ENCODE measurements at regions not wholly inside any gene's neighbourhood (a gene's known extent, or its start where the extent isn't known, plus 50 kb on each side); places are given as distances from the start of the nearest gene placed in this dataset.

- no peak for DNase-seq
- CTCF ChIA-PET, result no interaction called here
Observed at GRCh38 chr3:22245811-22246583, 495.0 kb upstream of the ZNF385D start.

GRCh38 chr3:22249658-22250057, 498.6 kb upstream of the ZNF385D start:
- H3K4me3 Mint-ChIP-seq, result no peak overlapping the region
- no peak overlapping the region for H3K27ac Mint-ChIP-seq
- CTCF ChIA-PET, result no interaction called here
- ATAC-seq (no peak), DNase-seq (no peak)
- no peaks in the 10 kb centered on the region for H3K4me1 Mint-ChIP-seq
- H3K36me3 Mint-ChIP-seq, result no peaks in the 10 kb centered on the region
- no peaks in the 10 kb centered on the region for H3K27me3 Mint-ChIP-seq
- peaks cover 4% of the 10 kb centered on the region for H3K9me3 Mint-ChIP-seq (ENCODE audit: low read depth)

More at GRCh38 chr3:22245811-22246583, 495.0 kb upstream of the ZNF385D start:
- no peaks in the 10 kb centered on the region for H3K4me1 Mint-ChIP-seq
- peaks cover 7% of the 10 kb centered on the region for H3K9me3 Mint-ChIP-seq (ENCODE audit: low read depth)
- no peaks in the 10 kb centered on the region for H3K27me3 Mint-ChIP-seq
- no peak for ATAC-seq
- no peak overlapping the region for H3K27ac Mint-ChIP-seq
- no peak overlapping the region for H3K4me3 Mint-ChIP-seq
- no peaks in the 10 kb centered on the region for H3K36me3 Mint-ChIP-seq

GRCh38 chr3:22257252-22257651, 506.2 kb upstream of the ZNF385D start:
- H3K27ac Mint-ChIP-seq, result no peak overlapping the region
- no peaks in the 10 kb centered on the region for H3K36me3 Mint-ChIP-seq
- ATAC-seq (no peak), DNase-seq (no peak)
- peaks cover 4% of the 10 kb centered on the region for H3K9me3 Mint-ChIP-seq (ENCODE audit: low read depth)
- CTCF ChIA-PET, result no interaction called here
- H3K4me1 Mint-ChIP-seq, result no peaks in the 10 kb centered on the region
- H3K27me3 Mint-ChIP-seq, result no peaks in the 10 kb centered on the region
- no peak overlapping the region for H3K4me3 Mint-ChIP-seq

- Mint-ChIP-seq H3K9me3 (ENCODE audit: low read depth) (peaks cover 2% of the 10 kb centered on the region), H3K4me3 (no peak overlapping the region), H3K27me3 (no peaks in the 10 kb centered on the region), H3K36me3 (no peaks in the 10 kb centered on the region), H3K27ac (no peak overlapping the region), H3K4me1 (no peaks in the 10 kb centered on the region)
- CTCF ChIA-PET, result no interaction called here
- ATAC-seq (no peak), DNase-seq (no peak)
Observed at GRCh38 chr3:22262386-22262785, 511.4 kb upstream of the ZNF385D start.

- H3K36me3 Mint-ChIP-seq, result no peaks in the 10 kb centered on the region
- CTCF ChIA-PET, result no interaction called here
- H3K4me3 Mint-ChIP-seq, result no peak overlapping the region
- H3K9me3 Mint-ChIP-seq (ENCODE audit: low read depth), result peaks cover 2% of the 10 kb centered on the region
- H3K27ac Mint-ChIP-seq, result no peak overlapping the region
- H3K4me1 Mint-ChIP-seq, result no peaks in the 10 kb centered on the region
- no peaks in the 10 kb centered on the region for H3K27me3 Mint-ChIP-seq
- DNase-seq (no peak), ATAC-seq (no peak)
Observed at GRCh38 chr3:22263042-22263441, 512.0 kb upstream of the ZNF385D start.

GRCh38 chr3:22265403-22265802, 514.4 kb upstream of the ZNF385D start:
- Mint-ChIP-seq H3K36me3 (no peaks in the 10 kb centered on the region), H3K4me1 (no peaks in the 10 kb centered on the region), H3K4me3 (no peak overlapping the region), H3K9me3 (ENCODE audit: low read depth) (peaks cover 2% of the 10 kb centered on the region), H3K27me3 (no peaks in the 10 kb centered on the region), H3K27ac (no peak overlapping the region)
- ATAC-seq, result no peak
- no peak for DNase-seq
- CTCF ChIA-PET, result no interaction called here

- Mint-ChIP-seq H3K4me1 (no peaks in the 10 kb centered on the region), H3K36me3 (no peaks in the 10 kb centered on the region), H3K9me3 (ENCODE audit: low read depth) (peaks cover 6% of the 10 kb centered on the region), H3K27me3 (no peaks in the 10 kb centered on the region), H3K27ac (no peak overlapping the region), H3K4me3 (no peak overlapping the region)
- no peak for ATAC-seq
- CTCF ChIA-PET, result no interaction called here
- no peak for DNase-seq
Observed at GRCh38 chr3:22269831-22270230, 518.8 kb upstream of the ZNF385D start.

GRCh38 chr3:22276351-22276750, 525.3 kb upstream of the ZNF385D start:
- H3K9me3 Mint-ChIP-seq (ENCODE audit: low read depth), result peaks cover 5% of the 10 kb centered on the region
- H3K36me3 Mint-ChIP-seq, result no peaks in the 10 kb centered on the region
- H3K4me1 Mint-ChIP-seq, result no peaks in the 10 kb centered on the region
- H3K27me3 Mint-ChIP-seq, result no peaks in the 10 kb centered on the region
- CTCF ChIA-PET, result no interaction called here
- DNase-seq (no peak), ATAC-seq (no peak)
- H3K27ac Mint-ChIP-seq, result no peak overlapping the region
- H3K4me3 Mint-ChIP-seq, result no peak overlapping the region

- Mint-ChIP-seq H3K4me3 (no peak overlapping the region), H3K4me1 (no peaks in the 10 kb centered on the region), H3K36me3 (no peaks in the 10 kb centered on the region), H3K9me3 (ENCODE audit: low read depth) (peaks cover 10% of the 10 kb centered on the region), H3K27ac (no peak overlapping the region), H3K27me3 (no peaks in the 10 kb centered on the region)
- DNase-seq (no peak), ATAC-seq (no peak)
- CTCF ChIA-PET, result no interaction called here
Observed at GRCh38 chr3:22284559-22284958, 533.5 kb upstream of the ZNF385D start.

- DNase-seq, result no peak
- H3K36me3 Mint-ChIP-seq, result no peaks in the 10 kb centered on the region
- no peak overlapping the region for H3K27ac Mint-ChIP-seq
- H3K9me3 Mint-ChIP-seq (ENCODE audit: low read depth), result peaks cover 10% of the 10 kb centered on the region
- no peaks in the 10 kb centered on the region for H3K27me3 Mint-ChIP-seq
- CTCF ChIA-PET, result no interaction called here
- no peak for ATAC-seq
- no peaks in the 10 kb centered on the region for H3K4me1 Mint-ChIP-seq
- H3K4me3 Mint-ChIP-seq, result no peak overlapping the region
Observed at GRCh38 chr3:22288756-22289155, 537.7 kb upstream of the ZNF385D start.

GRCh38 chr3:22292681-22293080, 541.7 kb upstream of the ZNF385D start:
- Mint-ChIP-seq H3K9me3 (ENCODE audit: low read depth) (peaks cover 10% of the 10 kb centered on the region), H3K4me1 (no peaks in the 10 kb centered on the region), H3K27ac (no peak overlapping the region), H3K4me3 (no peak overlapping the region), H3K36me3 (no peaks in the 10 kb centered on the region), H3K27me3 (no peaks in the 10 kb centered on the region)
- no peak for DNase-seq
- CTCF ChIA-PET, result no interaction called here
- ATAC-seq, result no peak

- Mint-ChIP-seq H3K9me3 (ENCODE audit: low read depth) (peaks cover 10% of the 10 kb centered on the region), H3K4me3 (no peak overlapping the region), H3K4me1 (no peaks in the 10 kb centered on the region), H3K27ac (no peak overlapping the region), H3K36me3 (no peaks in the 10 kb centered on the region), H3K27me3 (no peaks in the 10 kb centered on the region)
- CTCF ChIA-PET, result no interaction called here
- ATAC-seq (no peak), DNase-seq (no peak)
Observed at GRCh38 chr3:22296601-22297000, 545.6 kb upstream of the ZNF385D start.

- Mint-ChIP-seq H3K36me3 (no peaks in the 10 kb centered on the region), H3K9me3 (ENCODE audit: low read depth) (peaks cover 10% of the 10 kb centered on the region), H3K4me3 (no peak overlapping the region), H3K4me1 (no peaks in the 10 kb centered on the region), H3K27ac (no peak overlapping the region), H3K27me3 (no peaks in the 10 kb centered on the region)
- CTCF ChIA-PET, result no interaction called here
- ATAC-seq (no peak), DNase-seq (no peak)
Observed at GRCh38 chr3:22297436-22297835, 546.4 kb upstream of the ZNF385D start.

- peaks cover 6% of the 10 kb centered on the region for H3K9me3 Mint-ChIP-seq (ENCODE audit: low read depth)
- DNase-seq (no peak), ATAC-seq (no peak)
- CTCF ChIA-PET, result no interaction called here
- no peaks in the 10 kb centered on the region for H3K4me1 Mint-ChIP-seq
- H3K4me3 Mint-ChIP-seq, result no peak overlapping the region
- no peaks in the 10 kb centered on the region for H3K36me3 Mint-ChIP-seq
- no peaks in the 10 kb centered on the region for H3K27me3 Mint-ChIP-seq
- no peak overlapping the region for H3K27ac Mint-ChIP-seq
Observed at GRCh38 chr3:22306454-22306853, 555.4 kb upstream of the ZNF385D start.

GRCh38 chr3:22308871-22309270, 557.9 kb upstream of the ZNF385D start:
- ATAC-seq (no peak), DNase-seq (no peak)
- CTCF ChIA-PET, result no interaction called here
- H3K9me3 Mint-ChIP-seq (ENCODE audit: low read depth), result peaks cover 8% of the 10 kb centered on the region
- no peak overlapping the region for H3K27ac Mint-ChIP-seq
- H3K36me3 Mint-ChIP-seq, result no peaks in the 10 kb centered on the region
- no peaks in the 10 kb centered on the region for H3K27me3 Mint-ChIP-seq
- no peaks in the 10 kb centered on the region for H3K4me1 Mint-ChIP-seq
- no peak overlapping the region for H3K4me3 Mint-ChIP-seq

All from activated CD8-positive, alpha-beta memory T cell treated with anti-CD3 and anti-CD28 coated beads, Interleukin-2, amount 10 ng/mL, durations not matched to agents 7 days and 5 days (primary cell).